Uterus (tissue), 3 donors: ENCODE measurements at regions not wholly inside any gene's neighbourhood (a gene's known extent, or its start where the extent isn't known, plus 50 kb on each side); places are given as distances from the start of the nearest gene placed in this dataset.

Source experiments
- DNase-seq, 2 donors: peaks; one replicate each; pipeline ENCODE4 v3.0.0-alpha.2; 2019 to 2020
- H3K27ac ChIP-seq, 2 donors: fragments of 200-600 bp; sonication (generic); 1 replicate in 1 of 2; 2 replicates in 1 of 2; pipeline ENCODE4 v1.5.1; 2016 to 2018
- H3K27me3 ChIP-seq, 2 donors: fragments of 200-600 bp; sonication (generic); one replicate each; pipeline ENCODE4 v1.5.1; 2018 to 2019; ENCODE audit warnings: control low read depth in 1 of 2
- H3K36me3 ChIP-seq, 2 donors: fragments of 200-600 bp; sonication (generic); one replicate each; pipeline ENCODE4 v1.5.1; 2019; ENCODE audit warnings: control low read depth in 1 of 2
- H3K4me1 ChIP-seq, 2 donors: fragments of 200-600 bp; sonication (generic); one replicate each; pipeline ENCODE4 v1.5.1; 2018 to 2019; ENCODE audit warnings: control low read depth in 1 of 2
- H3K4me3 ChIP-seq, 2 donors: fragments of 200-600 bp; sonication (generic); 1 replicate in 1 of 2; 2 replicates in 1 of 2; pipeline ENCODE4 v1.5.1; 2018 to 2019; ENCODE audit warnings: mild to moderate bottlenecking in 1 of 2
- H3K9me3 ChIP-seq, 2 donors: fragments of 200-600 bp; sonication (generic); one replicate each; pipeline ENCODE4 v1.5.1; 2019; ENCODE audit warnings: control low read depth in 1 of 2
- CTCF ChIP-seq, 4 experiments: fragments of 200-600 bp in 2 of 4; fragments of 450-650 bp in 2 of 4; sonication (generic) in 2 of 4; IDR thresholded peaks; one replicate each; pipeline ENCODE4 v1.5.1; 2016 to 2019; ENCODE audit warnings: antibody characterized with exemption in 4 of 4, mild to moderate bottlenecking in 2 of 4, moderate library complexity in 1 of 4
- POLR2A ChIP-seq, 2 donors: fragments of 450-650 bp; IDR thresholded peaks; one replicate each; pipeline ENCODE4 v1.6.1; 2016; ENCODE audit warnings: antibody characterized with exemption in 2 of 2, mild to moderate bottlenecking in 1 of 2, moderate library complexity in 1 of 2
- intact Hi-C: fragments of 100-400 bp; cut with DNase I; formaldehyde crosslinking; loops from one replicate; pipeline ENCODE4 v1.15.1; 2023; ENCODE audit warnings: low total_unique reads
- donor health status: DM: yes; HTN: yes; CAD: no.

- Histone ChIP-seq H3K4me3 (no peak overlapping the region), H3K27ac (no peak overlapping the region), H3K36me3 (no peaks in the 10 kb centered on the region), H3K4me1 (no peaks in the 10 kb centered on the region), H3K27me3 (no peaks in the 10 kb centered on the region), H3K9me3 (no peaks in the 10 kb centered on the region)
- no peak for DNase-seq
- intact Hi-C loops = no loop called here
- TF ChIP-seq CTCF (IDR thresholded peaks at IDR 0.05) (no peak), POLR2A (IDR thresholded peaks at IDR 0.05) (no peak)
Measured at GRCh38 chr5:114166081-114166480, 195.8 kb upstream of the KCNN2 start.

- no peak for DNase-seq
- H3K27me3 ChIP-seq = no peaks in the 10 kb centered on the region
- intact Hi-C loops = no loop called here
- no peaks in the 10 kb centered on the region for H3K9me3 ChIP-seq
- TF ChIP-seq POLR2A (IDR thresholded peaks at IDR 0.05) (no peak), CTCF (IDR thresholded peaks at IDR 0.05) (no peak)
- no peaks in the 10 kb centered on the region for H3K36me3 ChIP-seq
- no peaks in the 10 kb centered on the region for H3K4me1 ChIP-seq
- no peak overlapping the region for H3K27ac ChIP-seq
- no peak overlapping the region for H3K4me3 ChIP-seq
Measured at GRCh38 chr5:114174131-114174530, 187.7 kb upstream of the KCNN2 start.

- H3K4me3 ChIP-seq = no peak overlapping the region
- H3K9me3 ChIP-seq = no peaks in the 10 kb centered on the region
- no peak overlapping the region for H3K27ac ChIP-seq
- H3K4me1 ChIP-seq = no peaks in the 10 kb centered on the region
- no peaks in the 10 kb centered on the region for H3K36me3 ChIP-seq
- TF ChIP-seq CTCF (IDR thresholded peaks at IDR 0.05) (no peak), POLR2A (IDR thresholded peaks at IDR 0.05) (no peak)
- DNase-seq = no peak
- intact Hi-C loops = no loop called here
- H3K27me3 ChIP-seq = no peaks in the 10 kb centered on the region
Measured at GRCh38 chr5:114174837-114175236, 187.0 kb upstream of the KCNN2 start.

GRCh38 chr5:114176356-114176755, 185.5 kb upstream of the KCNN2 start:
- intact Hi-C loops = no loop called here
- no peaks in the 10 kb centered on the region for H3K9me3 ChIP-seq
- no peak for TF ChIP-seq POLR2A (IDR thresholded peaks at IDR 0.05)
- no peak for TF ChIP-seq CTCF (IDR thresholded peaks at IDR 0.05)
- H3K4me3 ChIP-seq = no peak overlapping the region
- H3K27ac ChIP-seq = no peak overlapping the region
- H3K4me1 ChIP-seq = no peaks in the 10 kb centered on the region
- H3K36me3 ChIP-seq = no peaks in the 10 kb centered on the region
- no peaks in the 10 kb centered on the region for H3K27me3 ChIP-seq
- DNase-seq = no peak

- intact Hi-C loops = no loop called here
- Histone ChIP-seq H3K4me3 (no peak overlapping the region), H3K9me3 (peaks cover 0 to 11% of the 10 kb centered on the region in 2 donors), H3K27me3 (no peaks in the 10 kb centered on the region), H3K36me3 (no peaks in the 10 kb centered on the region), H3K4me1 (no peaks in the 10 kb centered on the region), H3K27ac (no peak overlapping the region)
- TF ChIP-seq POLR2A (IDR thresholded peaks at IDR 0.05) = no peak
- no peak for DNase-seq
Measured at GRCh38 chr5:114179134-114179533, 182.7 kb upstream of the KCNN2 start.

GRCh38 chr5:114184006-114184405, 177.9 kb upstream of the KCNN2 start:
- Histone ChIP-seq H3K27me3 (no peaks in the 10 kb centered on the region), H3K4me3 (no peak overlapping the region), H3K27ac (no peak overlapping the region), H3K36me3 (peaks cover 0 to 2% of the 10 kb centered on the region in 2 donors), H3K9me3 (peaks cover 0 to 11% of the 10 kb centered on the region in 2 donors), H3K4me1 (no peaks in the 10 kb centered on the region)
- intact Hi-C loops = no loop called here
- DNase-seq = no peak
- no peak for TF ChIP-seq POLR2A (IDR thresholded peaks at IDR 0.05)
- no peak for TF ChIP-seq CTCF (IDR thresholded peaks at IDR 0.05)
